Keratinocyte (primary cell): ENCODE measurements at regions not wholly inside any gene's neighbourhood (a gene's known extent, or its start where the extent isn't known, plus 50 kb on each side); places are given as distances from the start of the nearest gene placed in this dataset.

Source experiments
- CTCF ChIP-seq, 3 experiments: IDR thresholded peaks in 1 of 3; conservative IDR thresholded peaks in 1 of 3; optimal IDR thresholded peaks in 1 of 3; 2 replicates in 2 of 3; 3 replicates in 1 of 3; pipeline versions ENCODE3 to v1.5.1; 2011; ENCODE audit warnings: low read length in 3 of 3, mild to moderate bottlenecking in 3 of 3, moderate library complexity in 2 of 3, control low read depth in 1 of 3, inconsistent platforms in 1 of 3; ENCODE audit not compliant: insufficient read depth in 2 of 3; ENCODE audit errors: extremely low read depth in 1 of 3
- EZH2 ChIP-seq: IDR thresholded peaks from one replicate; pipeline ENCODE4 v1.6.1; 2012; ENCODE audit warnings: inconsistent platforms, mild to moderate bottlenecking, low read length, moderate library complexity

DNA sequence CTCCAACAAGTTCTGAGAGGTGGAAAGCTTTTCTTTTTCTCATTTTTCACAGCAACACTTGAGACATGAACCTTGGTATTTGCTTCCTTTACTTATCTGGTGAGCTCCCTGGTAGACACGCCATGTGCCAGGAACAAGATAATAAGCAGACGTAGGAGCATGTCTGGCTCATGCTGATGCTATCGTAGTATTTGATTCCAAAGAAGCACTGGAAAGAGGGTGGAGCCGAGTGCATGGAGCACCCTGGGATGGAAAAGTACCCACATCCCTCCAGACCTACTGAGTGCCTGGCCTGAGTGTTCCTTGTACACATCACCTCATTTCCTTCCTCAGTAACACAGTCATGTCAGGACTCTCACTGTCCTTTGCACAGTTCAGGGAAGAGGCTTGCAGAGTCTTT is 231.0 kb downstream of the CBLN1 start:
- no peak for TF ChIP-seq CTCF (optimal IDR thresholded peaks at IDR 0.05 in 1 of 3, IDR thresholded peaks at IDR 0.05 in 1 of 3, conservative IDR thresholded peaks at IDR 0.05 in 1 of 3; ENCODE audit: extremely low read depth in 1 of 3, insufficient read depth in 2 of 3, low read length in 3 of 3)
- no peak for TF ChIP-seq EZH2
